ENCODE measurements at regions not wholly inside any gene's neighbourhood (a gene's known extent, or its start where the extent isn't known, plus 50 kb on each side); places are given as distances from the start of the nearest gene placed in this dataset.

DNA sequence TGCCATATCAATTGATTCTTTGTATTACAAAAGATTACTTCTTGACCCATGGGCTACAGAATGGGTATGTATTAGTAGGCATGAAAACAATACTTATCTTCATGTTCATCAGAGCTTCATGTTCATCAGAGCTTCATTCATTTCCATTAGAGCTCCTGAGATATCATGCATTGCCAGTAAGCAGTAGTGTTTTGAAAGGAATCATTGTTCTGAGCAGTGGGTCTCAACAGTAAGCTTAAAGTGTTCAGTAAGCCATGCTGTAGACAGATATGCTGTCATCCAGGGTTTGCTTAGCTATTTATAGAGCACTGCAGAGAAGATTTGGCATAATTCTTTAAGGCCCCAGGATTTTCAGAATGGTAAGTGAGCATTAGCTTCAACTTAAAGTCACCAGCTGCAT is 596.1 kb downstream of the ZNF385D start:
- Histone ChIP-seq H3K56ac (replicated peaks; ENCODE audit: insufficient read length, low read depth, low read length) (no peak overlapping the region), H2BK5ac (ENCODE audit: low read depth, low read length) (no peak overlapping the region), H3K23me2 (ENCODE audit: low read depth, low read length) (no peaks in the 10 kb centered on the region), H2BK15ac (ENCODE audit: low read length) (no peak overlapping the region), H2AK5ac (ENCODE audit: low read depth, low read length) (no peak overlapping the region), H3K79me1 (ENCODE audit: low read depth, low read length) (no peaks in the 10 kb centered on the region), H3K27me3 (replicated peaks in 1 of 4; ENCODE audit: control insufficient read depth in 3 of 4, extremely low read depth in 1 of 4, insufficient read depth in 3 of 4, low read length in 3 of 4) (no peaks in the 10 kb centered on the region), H2BK20ac (ENCODE audit: low read length) (no peak overlapping the region), H3K18ac (ENCODE audit: extremely low read depth, low read length) (no peak overlapping the region), H3K79me2 (ENCODE audit: control insufficient read depth in 1 of 2, insufficient read depth in 2 of 2, low read length in 2 of 2) (no peaks in the 10 kb centered on the region), H3K9me3 (ENCODE audit: insufficient read depth in 2 of 2, low read depth in 1 of 2, low read length in 1 of 2) (no peaks in the 10 kb centered on the region), H2AFZ (ENCODE audit: low read length) (peak overlapping the region; percentile 22; the same call in 1 of the 2 replicates), H3K36me3 (ENCODE audit: control insufficient read depth in 2 of 4, insufficient read depth in 4 of 4, low read length in 3 of 4) (no peaks in the 10 kb centered on the region), H3K4me1 (replicated peaks in 1 of 4; ENCODE audit: control insufficient read depth in 3 of 4, insufficient read depth in 4 of 4, low read length in 3 of 4) (no peaks in the 10 kb centered on the region), H2BK12ac (ENCODE audit: low read depth, low read length) (no peak overlapping the region), H3K14ac (ENCODE audit: insufficient read length) (no peak overlapping the region), H4K5ac (ENCODE audit: insufficient read length, low read depth, low read length) (no peak overlapping the region), H3K4ac (replicated peaks; ENCODE audit: insufficient read length, low read depth, low read length) (no peak overlapping the region), H3K23ac (ENCODE audit: insufficient read length) (no peak overlapping the region), H2BK120ac (replicated peaks; ENCODE audit: low read depth, low read length) (no peak overlapping the region), H3K27ac (ENCODE audit: low read depth, low read length) (no peak overlapping the region), H3K4me3 (ENCODE audit: extremely low read depth in 1 of 4, insufficient read depth in 2 of 4, low read depth in 3 of 4, low read length in 4 of 4) (no peak overlapping the region), H3K4me2 (ENCODE audit: insufficient read depth in 1 of 2, low read depth in 2 of 2, low read length in 2 of 2) (no peak overlapping the region), H4K8ac (ENCODE audit: extremely low read depth, insufficient read depth, low read length) (no peak overlapping the region), H4K91ac (replicated peaks; ENCODE audit: insufficient read length, low read length) (no peak overlapping the region), H3K9ac (replicated peaks in 1 of 4; ENCODE audit: extremely low read depth in 1 of 4, low read depth in 3 of 4, low read length in 3 of 4) (no peak overlapping the region), H4K20me1 (replicated peaks in 1 of 2; ENCODE audit: control insufficient read depth in 1 of 2, insufficient read depth in 2 of 2, low read length in 2 of 2) (no peaks in the 10 kb centered on the region)
- no peak for TF ChIP-seq BCL11A (IDR thresholded peaks at IDR 0.05; ENCODE audit: low read depth in 2 of 2, low read length in 2 of 2)
- TF ChIP-seq, protein P1, sequence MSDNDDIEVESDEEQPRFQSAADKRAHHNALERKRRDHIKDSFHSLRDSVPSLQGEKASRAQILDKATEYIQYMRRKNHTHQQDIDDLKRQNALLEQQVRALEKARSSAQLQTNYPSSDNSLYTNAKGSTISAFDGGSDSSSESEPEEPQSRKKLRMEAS (IDR thresholded peaks at IDR 0.05), result no peak
- TF ChIP-seq, protein P2, sequence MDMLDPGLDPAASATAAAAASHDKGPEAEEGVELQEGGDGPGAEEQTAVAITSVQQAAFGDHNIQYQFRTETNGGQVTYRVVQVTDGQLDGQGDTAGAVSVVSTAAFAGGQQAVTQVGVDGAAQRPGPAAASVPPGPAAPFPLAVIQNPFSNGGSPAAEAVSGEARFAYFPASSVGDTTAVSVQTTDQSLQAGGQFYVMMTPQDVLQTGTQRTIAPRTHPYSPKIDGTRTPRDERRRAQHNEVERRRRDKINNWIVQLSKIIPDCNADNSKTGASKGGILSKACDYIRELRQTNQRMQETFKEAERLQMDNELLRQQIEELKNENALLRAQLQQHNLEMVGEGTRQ (IDR thresholded peaks at IDR 0.05; ENCODE audit: low read length), result no peak
- TF ChIP-seq SIN3A (conservative IDR thresholded peaks at IDR 0.05 in 1 of 2, IDR thresholded peaks at IDR 0.05 in 1 of 2; ENCODE audit: low read depth in 1 of 2, low read length in 2 of 2), result no peak
- no peak for TF ChIP-seq SRF (IDR thresholded peaks at IDR 0.05; ENCODE audit: low read depth, low read length)
- TF ChIP-seq SAP30 (IDR thresholded peaks at IDR 0.05; ENCODE audit: insufficient read depth, insufficient replicate concordance, low read length), result no peak
- TF ChIP-seq TBP (IDR thresholded peaks at IDR 0.05; ENCODE audit: low read depth, low read length), result no peak
- TF ChIP-seq EP300 (IDR thresholded peaks at IDR 0.05; ENCODE audit: borderline replicate concordance in 1 of 2, low read depth in 2 of 2, low read length in 2 of 2), result no peak
- no peak for TF ChIP-seq KDM4A (IDR thresholded peaks at IDR 0.05; ENCODE audit: low read depth, low read length, severe bottlenecking)
- TF ChIP-seq SUZ12 (IDR thresholded peaks at IDR 0.05; ENCODE audit: low read length), result no peak
- no peak for TF ChIP-seq SP2 (IDR thresholded peaks at IDR 0.05; ENCODE audit: low read length)
- TF ChIP-seq GTF2F1 (IDR thresholded peaks at IDR 0.05; ENCODE audit: borderline replicate concordance, low read depth, low read length), result no peak
- no peak for TF ChIP-seq BACH1 (IDR thresholded peaks at IDR 0.05; ENCODE audit: low read length)
- TF ChIP-seq YY1 (IDR thresholded peaks at IDR 0.05; ENCODE audit: low read depth, low read length), result no peak
- FAIRE-seq, result no peak
- ChIA-PET CTCF (ENCODE audit: partially characterized antibody) (interaction anchor here (0.7 to 3.6 kb wide), 3 partner anchors 16 to 138 kb away, joined by 3 to 19 read pairs (median 7); no protein-coding TSS in a partner anchor), POLR2A (ENCODE audit: partially characterized antibody) (no interaction called here)
- no peak for DNase-seq (ENCODE audit: low read depth in 1 of 2, low spot score in 2 of 2)
